ENCODE measurements at regions not wholly inside any gene's neighbourhood (a gene's known extent, or its start where the extent isn't known, plus 50 kb on each side); places are given as distances from the start of the nearest gene placed in this dataset.

DNA sequence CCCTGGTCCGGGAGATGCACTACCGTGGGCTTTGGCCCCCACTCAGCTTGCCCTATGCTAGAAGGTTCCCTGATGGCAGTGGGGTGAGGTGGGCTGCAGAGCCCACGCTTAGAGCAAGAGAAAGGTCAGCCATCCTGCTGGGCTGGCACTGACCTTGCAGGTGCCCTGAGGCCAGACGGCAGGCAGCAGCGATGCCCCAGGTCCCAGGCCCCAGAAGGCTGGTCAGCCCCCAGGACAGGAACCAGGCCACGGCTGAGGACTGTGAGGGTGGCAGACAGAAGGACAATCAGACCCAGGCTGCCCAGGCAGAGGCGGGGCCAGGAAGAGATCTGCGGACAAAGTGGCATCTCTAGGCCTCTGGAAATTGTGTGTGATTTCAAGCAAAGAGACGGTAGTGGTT is 231.7 kb downstream of the CTTN start:
- TF ChIP-seq, protein P1, sequence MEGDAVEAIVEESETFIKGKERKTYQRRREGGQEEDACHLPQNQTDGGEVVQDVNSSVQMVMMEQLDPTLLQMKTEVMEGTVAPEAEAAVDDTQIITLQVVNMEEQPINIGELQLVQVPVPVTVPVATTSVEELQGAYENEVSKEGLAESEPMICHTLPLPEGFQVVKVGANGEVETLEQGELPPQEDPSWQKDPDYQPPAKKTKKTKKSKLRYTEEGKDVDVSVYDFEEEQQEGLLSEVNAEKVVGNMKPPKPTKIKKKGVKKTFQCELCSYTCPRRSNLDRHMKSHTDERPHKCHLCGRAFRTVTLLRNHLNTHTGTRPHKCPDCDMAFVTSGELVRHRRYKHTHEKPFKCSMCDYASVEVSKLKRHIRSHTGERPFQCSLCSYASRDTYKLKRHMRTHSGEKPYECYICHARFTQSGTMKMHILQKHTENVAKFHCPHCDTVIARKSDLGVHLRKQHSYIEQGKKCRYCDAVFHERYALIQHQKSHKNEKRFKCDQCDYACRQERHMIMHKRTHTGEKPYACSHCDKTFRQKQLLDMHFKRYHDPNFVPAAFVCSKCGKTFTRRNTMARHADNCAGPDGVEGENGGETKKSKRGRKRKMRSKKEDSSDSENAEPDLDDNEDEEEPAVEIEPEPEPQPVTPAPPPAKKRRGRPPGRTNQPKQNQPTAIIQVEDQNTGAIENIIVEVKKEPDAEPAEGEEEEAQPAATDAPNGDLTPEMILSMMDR (IDR thresholded peaks at IDR 0.05; ENCODE audit: borderline replicate concordance, control extremely low read depth, extremely low read depth, insufficient read depth, missing control alignments), result no peak
- in situ Hi-C loops (cut with MboI; ENCODE audit: low sequenced_read_pairs, unreplicated experiment), result no loop called here
- no peak for DNase-seq (ENCODE audit: low spot score)

GRCh38 chr11:70630816-70631623 is 232.7 kb downstream of the CTTN start:
- no peak for DNase-seq (ENCODE audit: low spot score)
- TF ChIP-seq, protein P1 (IDR thresholded peaks at IDR 0.05; ENCODE audit: borderline replicate concordance, control extremely low read depth, extremely low read depth, insufficient read depth, missing control alignments), result no peak
- in situ Hi-C loops (cut with MboI; ENCODE audit: low sequenced_read_pairs, unreplicated experiment), result no loop called here

- in situ Hi-C loops (cut with MboI; ENCODE audit: low sequenced_read_pairs, unreplicated experiment), result no loop called here
- TF ChIP-seq, protein P1 (IDR thresholded peaks at IDR 0.05; ENCODE audit: borderline replicate concordance, control extremely low read depth, extremely low read depth, insufficient read depth, missing control alignments), result no peak
- no peak for DNase-seq (ENCODE audit: low spot score)
These were observed 233.3 kb downstream of the CTTN start for GRCh38 chr11:70631624-70632047.

DNA sequence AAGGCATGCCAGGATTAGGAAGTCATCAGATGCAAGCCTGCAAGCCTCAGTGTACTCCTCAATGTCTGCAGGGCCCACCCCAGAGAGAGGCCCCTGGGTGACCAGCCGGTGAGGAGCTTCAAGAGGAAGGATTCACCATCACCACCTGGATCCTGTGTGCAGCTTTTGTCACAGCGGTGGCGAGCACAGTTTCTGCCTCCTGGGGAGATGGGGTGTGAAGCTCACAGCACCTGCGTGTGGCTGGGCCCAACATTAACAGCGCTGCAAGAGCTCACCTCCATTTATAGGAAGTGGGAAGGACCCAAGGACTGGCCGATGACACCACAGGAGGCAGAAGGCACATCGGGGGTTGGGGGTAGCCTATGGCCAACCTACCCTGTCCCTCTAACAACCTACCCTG is 235.3 kb downstream of the CTTN start:
- TF ChIP-seq, protein P1 (IDR thresholded peaks at IDR 0.05; ENCODE audit: borderline replicate concordance, control extremely low read depth, extremely low read depth, insufficient read depth, missing control alignments), result no peak
- no peak for DNase-seq (ENCODE audit: low spot score)
- in situ Hi-C loops (cut with MboI; ENCODE audit: low sequenced_read_pairs, unreplicated experiment), result no loop called here

DNA sequence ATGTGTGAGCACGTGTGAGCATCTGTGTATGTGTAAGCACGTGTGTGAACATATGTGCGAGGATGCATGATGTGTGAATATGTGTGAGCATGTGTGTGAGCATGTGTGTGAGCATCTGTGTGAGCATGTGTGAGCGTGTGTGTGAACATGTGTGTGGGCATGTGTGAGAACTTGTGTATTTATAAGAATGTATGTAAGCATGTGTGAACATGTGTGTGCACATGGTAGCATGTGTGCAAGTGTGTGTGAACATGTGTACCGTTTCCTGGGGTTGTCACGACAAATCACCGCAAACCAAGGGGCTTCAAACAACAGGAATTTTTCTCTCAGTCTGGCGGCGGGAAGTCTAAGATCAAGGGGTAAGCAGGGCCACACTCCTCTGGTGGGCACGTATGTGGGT is 238.3 kb downstream of the CTTN start:
- TF ChIP-seq, protein P1 (IDR thresholded peaks at IDR 0.05; ENCODE audit: borderline replicate concordance, control extremely low read depth, extremely low read depth, insufficient read depth, missing control alignments), result no peak

GRCh38 chr11:70637186-70637800 is 239.0 kb downstream of the CTTN start:
- TF ChIP-seq, protein P1 (IDR thresholded peaks at IDR 0.05; ENCODE audit: borderline replicate concordance, control extremely low read depth, extremely low read depth, insufficient read depth, missing control alignments), result no peak
- in situ Hi-C loops (cut with MboI; ENCODE audit: low sequenced_read_pairs, unreplicated experiment), result no loop called here
- DNase-seq (ENCODE audit: low spot score), result no peak

More for the DNA sequence above, 238.3 kb downstream of the CTTN start:
- in situ Hi-C loops (cut with MboI; ENCODE audit: low sequenced_read_pairs, unreplicated experiment), result no loop called here
- no peak for DNase-seq (ENCODE audit: low spot score)
